ENCODE measurements at regions not wholly inside any gene's neighbourhood (a gene's known extent, or its start where the extent isn't known, plus 50 kb on each side); places are given as distances from the start of the nearest gene placed in this dataset.

DNA sequence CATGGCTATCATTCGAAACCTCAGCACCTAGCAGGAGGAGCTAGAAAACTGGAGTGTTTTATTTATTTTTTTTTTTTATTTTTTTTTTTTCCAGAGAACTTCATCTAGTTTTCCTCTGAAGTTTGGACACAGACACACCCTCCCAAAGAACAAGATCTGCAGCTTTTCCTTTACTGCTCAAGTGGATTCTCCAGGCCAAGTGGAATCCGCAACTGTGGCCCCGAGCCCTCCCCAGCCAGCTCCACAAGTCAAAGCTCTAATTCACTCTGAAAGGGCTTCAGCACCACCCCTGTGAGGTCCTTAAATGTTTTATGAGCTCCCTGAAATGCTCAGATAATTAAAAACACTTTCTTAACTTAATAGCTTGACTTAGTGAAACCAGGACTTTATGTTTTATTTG, 332.1 kb upstream of the DYNLRB2 start:
- TF ChIP-seq POLR2AphosphoS5 (IDR thresholded peaks at IDR 0.05; ENCODE audit: borderline replicate concordance, low read depth, low read length) = no peak
- TF ChIP-seq EZH2 (IDR thresholded peaks at IDR 0.05) = no peak
